GM23338 (cell line): ENCODE measurements at regions not wholly inside any gene's neighbourhood (a gene's known extent, or its start where the extent isn't known, plus 50 kb on each side); places are given as distances from the start of the nearest gene placed in this dataset.

Experiments used
- ATAC-seq: fragments of 200-7000 bp; cut with Tn5 transposase; 3 replicates; pipeline ENCODE4 v1.9.1; 2020
- DNase-seq: peaks from one replicate; pipeline ENCODE4 v3.0.0-alpha.2; 2015; ENCODE audit warnings: low spot score
- H2AFZ ChIP-seq: fragments of 200-600 bp; sonication (generic); 2 replicates; pipeline ENCODE4 v1.8.0; 2016; ENCODE audit warnings: antibody characterized with exemption, mild to moderate bottlenecking, moderate library complexity
- H3F3A ChIP-seq: fragments of 200-600 bp; sonication (generic); replicated peaks from 2 replicates; pipeline ENCODE4 v1.8.0; 2017; ENCODE audit warnings: antibody characterized with exemption, mixed run types, low read depth
- H3K27ac ChIP-seq: fragments of 200-600 bp; sonication (generic); 2 replicates; pipeline ENCODE4 v1.6.1; 2016; ENCODE audit warnings: low read depth
- H3K27me3 ChIP-seq: fragments of 200-600 bp; sonication (generic); 2 replicates; pipeline ENCODE4 v1.8.0; 2016; ENCODE audit warnings: mild to moderate bottlenecking, mixed run types, moderate library complexity; ENCODE audit not compliant: insufficient read depth
- H3K36me3 ChIP-seq: fragments of 200-600 bp; sonication (generic); 2 replicates; pipeline ENCODE4 v1.8.0; 2016; ENCODE audit warnings: mild to moderate bottlenecking; ENCODE audit not compliant: insufficient read depth
- H3K4me1 ChIP-seq: fragments of 200-600 bp; sonication (generic); 2 replicates; pipeline ENCODE4 v1.8.0; 2016; ENCODE audit warnings: mild to moderate bottlenecking, moderate library complexity; ENCODE audit not compliant: insufficient read depth
- H3K4me2 ChIP-seq: fragments of 200-600 bp; sonication (generic); 2 replicates; pipeline ENCODE4 v1.7.1; 2017; ENCODE audit warnings: mixed run types
- H3K4me3 ChIP-seq: fragments of 200-600 bp; sonication (generic); 2 replicates; pipeline ENCODE4 v1.6.1; 2016; ENCODE audit warnings: mixed run types
- H3K79me2 ChIP-seq: fragments of 200-600 bp; sonication (generic); replicated peaks from 2 replicates; pipeline ENCODE4 v1.8.0; 2017; ENCODE audit warnings: mild to moderate bottlenecking; ENCODE audit not compliant: insufficient read depth
- H3K9me2 ChIP-seq: fragments of 200-600 bp; sonication (generic); 2 replicates; pipeline ENCODE4 v1.8.0; 2017; ENCODE audit not compliant: insufficient read depth
- H4K20me1 ChIP-seq: fragments of 200-600 bp; sonication (generic); replicated peaks from 2 replicates; pipeline ENCODE4 v1.8.0; 2017; ENCODE audit warnings: mild to moderate bottlenecking; ENCODE audit not compliant: insufficient read depth
- H3K27ac Mint-ChIP-seq: 2 replicates; pipeline ENCODE4 v1.8.0; 2020; ENCODE audit warnings: inconsistent platforms, mild to moderate bottlenecking, moderate library complexity, mixed read lengths
- H3K27me3 Mint-ChIP-seq: 3 replicates; pipeline ENCODE4 v1.8.0; 2022; ENCODE audit warnings: low read depth, mild to moderate bottlenecking, moderate library complexity, mixed read lengths, inconsistent platforms; ENCODE audit not compliant: insufficient read depth, poor library complexity
- H3K36me3 Mint-ChIP-seq: 3 replicates; pipeline ENCODE4 v1.8.0; 2021; ENCODE audit warnings: low read depth, mild to moderate bottlenecking, inconsistent platforms, moderate library complexity, mixed read lengths
- H3K4me1 Mint-ChIP-seq: 3 replicates; pipeline ENCODE4 v1.8.0; 2020; ENCODE audit warnings: mild to moderate bottlenecking, inconsistent platforms, mixed read lengths
- H3K4me3 Mint-ChIP-seq: 3 replicates; pipeline ENCODE4 v1.8.0; 2021; ENCODE audit warnings: moderate library complexity, mild to moderate bottlenecking, inconsistent platforms, mixed read lengths
- H3K9me3 Mint-ChIP-seq: 3 replicates; pipeline ENCODE4 v1.8.0; 2020; ENCODE audit warnings: moderate library complexity, mild to moderate bottlenecking, inconsistent platforms, mixed read lengths
- CREB1 ChIP-seq: fragments of 250-450 bp; sonication (Bioruptor Pico); IDR thresholded peaks from 2 replicates; pipeline ENCODE4 v1.5.0; 2020; ENCODE audit warnings: low read depth, mild to moderate bottlenecking, moderate library complexity
- ETS1 ChIP-seq: IDR thresholded peaks from 2 replicates; pipeline ENCODE4 v1.6.1; 2016; ENCODE audit warnings: antibody characterized with exemption
- EZH2 ChIP-seq: fragments of 200-600 bp; sonication (generic); IDR thresholded peaks from one replicate; pipeline ENCODE4 v1.8.0; 2017; ENCODE audit warnings: antibody characterized with exemption, mild to moderate bottlenecking, low read depth; ENCODE audit not compliant: unreplicated experiment
- EZH2phosphoT487 ChIP-seq: fragments of 200-600 bp; sonication (generic); IDR thresholded peaks from one replicate; pipeline ENCODE4 v1.8.1; 2018; ENCODE audit warnings: antibody characterized with exemption; ENCODE audit not compliant: unreplicated experiment
- JUNB ChIP-seq: IDR thresholded peaks from one replicate; pipeline ENCODE4 v1.6.1; 2016; ENCODE audit warnings: antibody characterized with exemption; ENCODE audit not compliant: unreplicated experiment
- NANOG ChIP-seq: IDR thresholded peaks from 2 replicates; pipeline ENCODE4 v1.6.1; 2016; ENCODE audit warnings: antibody characterized with exemption, borderline replicate concordance
- POLR2AphosphoS5 ChIP-seq: IDR thresholded peaks from 2 replicates; pipeline ENCODE4 v1.6.1; 2016; ENCODE audit warnings: antibody characterized with exemption, low read depth
- REST ChIP-seq: IDR thresholded peaks from one replicate; pipeline ENCODE4 v1.6.1; 2018; ENCODE audit warnings: antibody characterized with exemption; ENCODE audit not compliant: unreplicated experiment
- STAT1 ChIP-seq: IDR thresholded peaks from one replicate; pipeline ENCODE4 v1.6.1; 2016; ENCODE audit warnings: antibody characterized with exemption; ENCODE audit not compliant: unreplicated experiment
- ZNF114 ChIP-seq: fragments of 250-450 bp; sonication (Bioruptor Pico); IDR thresholded peaks from 2 replicates; pipeline ENCODE4 v1.5.0; 2020; ENCODE audit warnings: mild to moderate bottlenecking, moderate library complexity
- ZNF331 ChIP-seq: fragments of 250-450 bp; sonication (Bioruptor Pico); IDR thresholded peaks from 2 replicates; pipeline ENCODE4 v1.5.0; 2020; ENCODE audit warnings: low read depth, mild to moderate bottlenecking, moderate library complexity
- ZNF462 ChIP-seq: fragments of 250-450 bp; sonication (Bioruptor Pico); IDR thresholded peaks from 2 replicates; pipeline ENCODE4 v1.5.0; 2020; ENCODE audit warnings: mild to moderate bottlenecking, moderate library complexity
- TF ChIP-seq, protein P1 (sequence below), 2 experiments: fragments of 200-600 bp in 1 of 2; sonication (generic) in 1 of 2; conservative IDR thresholded peaks; 2 replicates each; pipeline versions ENCODE4 v1.5.1 to v1.6.1; 2016 to 2017; ENCODE audit warnings: antibody characterized with exemption in 2 of 2, low read depth in 2 of 2, mild to moderate bottlenecking in 2 of 2, moderate library complexity in 1 of 2

- no peak for TF ChIP-seq POLR2AphosphoS5
- TF ChIP-seq STAT1 = no peak
- TF ChIP-seq EZH2 = no peak
Observed at GRCh38 chr4:19786616-19787015, 465.1 kb upstream of the SLIT2 start (continued).

GRCh38 chr4:19783667-19784223 is 468.0 kb upstream of the SLIT2 start:
- Histone ChIP-seq H4K20me1 (no peaks in the 10 kb centered on the region), H3F3A (no peaks in the 10 kb centered on the region)
- H3K27ac Mint-ChIP-seq = no peak overlapping the region

More at GRCh38 chr4:19783667-19784223, 468.0 kb upstream of the SLIT2 start:
- H3K4me1 Mint-ChIP-seq = no peaks in the 10 kb centered on the region
- DNase-seq (no peak), ATAC-seq (no peak)
- Histone ChIP-seq H3K79me2 (no peaks in the 10 kb centered on the region), H3K36me3 (peaks cover 6% of the 10 kb centered on the region), H3K4me2 (no peak overlapping the region), H3K9me2 (0 out of 2 replicates have a peak, but pooled peaks cover 10% of the 10 kb centered on the region), H3K27ac (no peak overlapping the region), H3K4me3 (no peak overlapping the region), H3K27me3 (no peaks in the 10 kb centered on the region), H2AFZ (no peak overlapping the region), H3K4me1 (no peaks in the 10 kb centered on the region)
- no peaks in the 10 kb centered on the region for H3K27me3 Mint-ChIP-seq
- no peak overlapping the region for H3K4me3 Mint-ChIP-seq
- peaks cover 16% of the 10 kb centered on the region for H3K36me3 Mint-ChIP-seq
- H3K9me3 Mint-ChIP-seq = peaks cover 32% of the 10 kb centered on the region
- TF ChIP-seq ZNF462 = no peak
- TF ChIP-seq CREB1 = no peak
- TF ChIP-seq ZNF331 (CRISPR knock-in tag) = no peak
- no peak for TF ChIP-seq EZH2
- TF ChIP-seq JUNB = no peak
- TF ChIP-seq STAT1 = no peak
- no peak for TF ChIP-seq NANOG
- no peak for TF ChIP-seq POLR2AphosphoS5
- TF ChIP-seq ETS1 = no peak
- TF ChIP-seq ZNF114 = no peak
- TF ChIP-seq REST = no peak
- TF ChIP-seq EZH2phosphoT487 = no peak
- TF ChIP-seq, protein P1, sequence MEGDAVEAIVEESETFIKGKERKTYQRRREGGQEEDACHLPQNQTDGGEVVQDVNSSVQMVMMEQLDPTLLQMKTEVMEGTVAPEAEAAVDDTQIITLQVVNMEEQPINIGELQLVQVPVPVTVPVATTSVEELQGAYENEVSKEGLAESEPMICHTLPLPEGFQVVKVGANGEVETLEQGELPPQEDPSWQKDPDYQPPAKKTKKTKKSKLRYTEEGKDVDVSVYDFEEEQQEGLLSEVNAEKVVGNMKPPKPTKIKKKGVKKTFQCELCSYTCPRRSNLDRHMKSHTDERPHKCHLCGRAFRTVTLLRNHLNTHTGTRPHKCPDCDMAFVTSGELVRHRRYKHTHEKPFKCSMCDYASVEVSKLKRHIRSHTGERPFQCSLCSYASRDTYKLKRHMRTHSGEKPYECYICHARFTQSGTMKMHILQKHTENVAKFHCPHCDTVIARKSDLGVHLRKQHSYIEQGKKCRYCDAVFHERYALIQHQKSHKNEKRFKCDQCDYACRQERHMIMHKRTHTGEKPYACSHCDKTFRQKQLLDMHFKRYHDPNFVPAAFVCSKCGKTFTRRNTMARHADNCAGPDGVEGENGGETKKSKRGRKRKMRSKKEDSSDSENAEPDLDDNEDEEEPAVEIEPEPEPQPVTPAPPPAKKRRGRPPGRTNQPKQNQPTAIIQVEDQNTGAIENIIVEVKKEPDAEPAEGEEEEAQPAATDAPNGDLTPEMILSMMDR (conservative IDR thresholded peaks at IDR 0.05; ENCODE audit: low read depth in 2 of 2) = no peak
